ENCODE measurements at regions not wholly inside any gene's neighbourhood (a gene's known extent, or its start where the extent isn't known, plus 50 kb on each side); places are given as distances from the start of the nearest gene placed in this dataset.

- no peak for TF ChIP-seq CTCF (IDR thresholded peaks at IDR 0.05; ENCODE audit: insufficient read depth, low read length, poor library complexity, severe bottlenecking)
- no peak for TF ChIP-seq EZH2phosphoT487 (conservative IDR thresholded peaks at IDR 0.05; ENCODE audit: low read length)
These were observed 104.0 kb upstream of the FUT8 start for GRCh38 chr14:65308536-65308935.

Measured in SU-DHL-6 (cell line).